Kidney epithelial cell (primary cell): ENCODE measurements at regions not wholly inside any gene's neighbourhood (a gene's known extent, or its start where the extent isn't known, plus 50 kb on each side); places are given as distances from the start of the nearest gene placed in this dataset.

Experiments used
- DNase-seq: peaks from one replicate; pipeline ENCODE4 v3.0.0-alpha.2; 2010; ENCODE audit warnings: low read depth
- H3K27me3 ChIP-seq: 2 replicates; pipeline ENCODE4 v1.6.0; 2011; ENCODE audit warnings: low read length; ENCODE audit not compliant: control insufficient read depth, insufficient read depth
- H3K36me3 ChIP-seq: 2 replicates; pipeline ENCODE4 v1.5.1; 2011; ENCODE audit warnings: low read length; ENCODE audit not compliant: control insufficient read depth, insufficient read depth
- H3K4me3 ChIP-seq: 2 replicates; pipeline ENCODE4 v1.5.1; 2011; ENCODE audit warnings: low read depth, mild to moderate bottlenecking, control low read depth, low read length
- TF ChIP-seq, protein P1 (sequence below): IDR thresholded peaks from 2 replicates; pipeline ENCODE4 v1.5.1; 2011; ENCODE audit warnings: mild to moderate bottlenecking, moderate library complexity, low read length, control low read depth, inconsistent platforms; ENCODE audit not compliant: insufficient read depth, poor library complexity, severe bottlenecking

DNA sequence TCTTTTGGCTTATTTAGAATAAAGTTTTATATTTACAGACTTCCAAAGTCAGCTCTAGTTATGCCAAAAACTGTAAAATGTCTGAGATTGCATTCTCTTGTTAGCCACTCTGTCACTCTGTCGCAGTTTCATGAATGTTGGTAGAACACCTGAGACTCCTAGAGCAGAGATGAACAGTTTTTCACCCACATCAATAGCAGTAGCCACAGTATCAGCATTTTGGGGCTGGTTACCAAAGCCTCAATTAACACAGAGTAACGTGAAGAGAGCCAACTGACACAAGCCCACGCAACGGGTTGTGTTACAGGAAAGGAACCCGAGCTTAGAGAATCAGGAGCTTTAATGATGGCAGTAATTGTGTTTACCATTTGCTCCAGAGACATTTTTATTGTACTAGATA is 443.0 kb upstream of the SLC39A10 start:
- H3K4me3 ChIP-seq = no peak overlapping the region
- TF ChIP-seq, protein P1, sequence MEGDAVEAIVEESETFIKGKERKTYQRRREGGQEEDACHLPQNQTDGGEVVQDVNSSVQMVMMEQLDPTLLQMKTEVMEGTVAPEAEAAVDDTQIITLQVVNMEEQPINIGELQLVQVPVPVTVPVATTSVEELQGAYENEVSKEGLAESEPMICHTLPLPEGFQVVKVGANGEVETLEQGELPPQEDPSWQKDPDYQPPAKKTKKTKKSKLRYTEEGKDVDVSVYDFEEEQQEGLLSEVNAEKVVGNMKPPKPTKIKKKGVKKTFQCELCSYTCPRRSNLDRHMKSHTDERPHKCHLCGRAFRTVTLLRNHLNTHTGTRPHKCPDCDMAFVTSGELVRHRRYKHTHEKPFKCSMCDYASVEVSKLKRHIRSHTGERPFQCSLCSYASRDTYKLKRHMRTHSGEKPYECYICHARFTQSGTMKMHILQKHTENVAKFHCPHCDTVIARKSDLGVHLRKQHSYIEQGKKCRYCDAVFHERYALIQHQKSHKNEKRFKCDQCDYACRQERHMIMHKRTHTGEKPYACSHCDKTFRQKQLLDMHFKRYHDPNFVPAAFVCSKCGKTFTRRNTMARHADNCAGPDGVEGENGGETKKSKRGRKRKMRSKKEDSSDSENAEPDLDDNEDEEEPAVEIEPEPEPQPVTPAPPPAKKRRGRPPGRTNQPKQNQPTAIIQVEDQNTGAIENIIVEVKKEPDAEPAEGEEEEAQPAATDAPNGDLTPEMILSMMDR = no peak
- H3K36me3 ChIP-seq = no peaks in the 10 kb centered on the region
- no peak for DNase-seq
- H3K27me3 ChIP-seq = no peaks in the 10 kb centered on the region

DNA sequence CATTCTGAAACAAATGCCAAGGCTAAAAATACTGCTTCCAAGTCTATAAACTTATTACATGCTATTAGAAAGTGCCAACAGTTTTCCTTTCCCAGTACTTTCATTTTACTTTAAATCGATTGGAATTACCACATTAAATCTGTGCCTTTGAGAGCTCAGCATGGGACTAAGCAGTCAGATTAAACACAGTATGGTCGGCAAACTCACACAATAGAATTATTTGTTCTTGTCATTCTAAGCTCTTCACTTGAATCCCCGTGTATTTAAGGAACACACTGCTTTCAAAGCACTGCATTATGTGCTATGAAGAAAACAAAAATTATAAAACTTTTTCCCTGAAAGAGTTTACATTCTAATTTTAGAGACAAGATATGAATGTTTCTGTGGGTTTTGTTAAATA is 444.4 kb upstream of the SLC39A10 start:
- no peaks in the 10 kb centered on the region for H3K36me3 ChIP-seq
- H3K27me3 ChIP-seq = no peaks in the 10 kb centered on the region
- TF ChIP-seq, protein P1 = no peak
- H3K4me3 ChIP-seq = no peak overlapping the region
- DNase-seq = no peak

DNA sequence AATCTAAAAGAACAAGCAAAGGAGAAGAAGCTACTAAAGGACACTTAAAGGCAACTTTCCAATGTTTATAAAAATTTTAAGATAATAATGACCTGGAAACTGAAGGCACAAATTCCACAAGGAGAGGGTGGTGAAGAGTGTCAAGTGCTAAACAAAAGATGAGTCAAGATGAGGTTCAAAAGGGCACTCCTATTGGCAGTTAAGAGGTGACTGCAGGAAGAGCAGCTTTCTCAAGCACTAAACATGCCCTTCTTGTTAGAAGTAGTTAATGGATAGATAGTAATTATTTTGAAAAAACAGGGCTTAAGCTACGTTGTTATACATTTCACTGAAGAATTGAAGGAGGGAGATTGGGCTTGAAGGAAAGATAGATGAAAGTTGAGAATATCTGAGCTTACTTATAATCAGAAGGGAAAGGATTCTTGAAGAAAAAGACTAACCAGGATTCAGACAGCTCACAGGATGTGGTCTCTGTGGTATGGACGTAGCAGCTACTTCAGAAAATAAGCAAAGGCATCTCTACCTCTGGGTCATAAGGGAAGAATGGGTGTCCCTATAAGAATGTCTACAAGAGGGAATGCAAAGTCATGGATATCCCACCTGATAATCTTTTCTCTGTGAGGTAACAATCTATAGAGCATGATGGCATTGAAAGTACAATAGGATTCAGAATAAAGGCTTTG is 454.7 kb upstream of the SLC39A10 start:
- TF ChIP-seq, protein P1 = no peak

DNA sequence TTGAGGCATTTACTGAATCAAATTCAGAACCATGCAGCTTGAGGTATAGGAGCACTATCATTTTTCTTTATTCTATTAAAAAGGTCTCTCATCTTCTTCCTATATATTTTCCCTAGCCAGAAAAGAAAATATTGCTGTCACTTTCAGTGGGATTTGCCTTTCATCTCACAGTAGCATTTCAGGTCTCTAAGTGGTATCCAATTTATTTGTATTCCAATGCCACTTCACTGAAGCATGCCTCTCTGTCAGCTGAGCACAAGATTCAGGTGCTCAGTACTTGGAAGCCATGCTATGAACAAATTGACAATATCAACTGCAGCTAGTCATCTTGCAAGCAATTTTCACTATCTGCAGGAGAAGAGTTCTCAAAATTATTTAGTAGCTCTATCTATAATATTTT is 457.2 kb upstream of the SLC39A10 start:
- no peaks in the 10 kb centered on the region for H3K36me3 ChIP-seq
- no peak for DNase-seq
- TF ChIP-seq, protein P1 = no peak
- no peaks in the 10 kb centered on the region for H3K27me3 ChIP-seq
- no peak overlapping the region for H3K4me3 ChIP-seq

More for the DNA sequence above, 454.7 kb upstream of the SLC39A10 start:
- no peak overlapping the region for H3K4me3 ChIP-seq
- no peaks in the 10 kb centered on the region for H3K27me3 ChIP-seq
- H3K36me3 ChIP-seq = no peaks in the 10 kb centered on the region
- DNase-seq = no peak

DNA sequence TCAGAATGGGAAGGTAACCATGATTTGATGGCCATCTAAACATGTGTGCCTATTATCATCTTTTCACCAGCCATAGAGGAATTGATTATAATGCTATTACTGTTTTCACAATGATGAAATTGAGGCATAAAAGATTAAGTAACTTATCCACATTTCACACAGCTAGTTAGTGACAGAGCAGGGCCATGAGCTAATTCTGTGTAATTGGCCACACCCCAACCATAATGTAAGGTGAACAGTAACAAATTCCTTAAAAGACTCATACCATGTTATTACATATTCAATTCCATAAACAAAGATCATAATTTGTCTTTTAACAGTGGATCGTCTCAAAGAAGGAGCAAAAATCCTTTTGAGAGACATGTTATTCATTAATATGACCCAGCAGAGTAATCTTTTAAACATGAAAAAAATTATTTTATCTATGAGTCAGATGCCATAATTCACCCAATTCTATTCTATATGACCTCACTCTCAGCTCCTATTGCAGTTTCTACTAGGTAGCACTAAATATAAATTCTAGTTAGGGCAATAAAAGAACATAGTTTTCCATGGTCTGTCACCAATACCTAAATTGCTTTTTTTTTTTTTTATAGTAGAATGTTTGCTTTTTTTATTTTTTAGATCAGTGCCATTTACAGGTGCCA is 475.8 kb upstream of the SLC39A10 start:
- no peak overlapping the region for H3K4me3 ChIP-seq
- DNase-seq = no peak
- no peaks in the 10 kb centered on the region for H3K27me3 ChIP-seq
- TF ChIP-seq, protein P1 = no peak
- no peaks in the 10 kb centered on the region for H3K36me3 ChIP-seq
